Fibroblast of lung (primary cell): ENCODE measurements at regions not wholly inside any gene's neighbourhood (a gene's known extent, or its start where the extent isn't known, plus 50 kb on each side); places are given as distances from the start of the nearest gene placed in this dataset.

Source experiments
- DNase-seq, 2 donors: peaks; one replicate each; pipeline versions ENCODE4 v3.0.0 to v3.0.0-alpha.2; 2010; ENCODE audit warnings: low read depth in 2 of 2
- H2AFZ ChIP-seq: 2 replicates; pipeline ENCODE4 v1.5.1; 2012; ENCODE audit warnings: low read length, control low read depth, inconsistent platforms
- H3K27ac ChIP-seq: 2 replicates; pipeline ENCODE4 v1.5.1; 2011; ENCODE audit warnings: low read length, control low read depth; ENCODE audit not compliant: insufficient read depth
- H3K27me3 ChIP-seq: 2 replicates; pipeline ENCODE4 v1.5.1; 2011; ENCODE audit warnings: mild to moderate bottlenecking, low read length; ENCODE audit not compliant: control insufficient read depth, insufficient read depth
- H3K36me3 ChIP-seq: 2 replicates; pipeline ENCODE4 v1.5.1; 2011; ENCODE audit warnings: low read length; ENCODE audit not compliant: control insufficient read depth, insufficient read depth
- H3K4me1 ChIP-seq: 2 replicates; pipeline ENCODE4 v1.5.1; 2011; ENCODE audit warnings: low read length; ENCODE audit not compliant: control insufficient read depth, insufficient read depth; ENCODE audit errors: extremely low read depth
- H3K4me2 ChIP-seq: 2 replicates; pipeline ENCODE4 v1.5.1; 2011; ENCODE audit warnings: low read length, control low read depth; ENCODE audit not compliant: insufficient read depth; ENCODE audit errors: extremely low read depth
- H3K4me3 ChIP-seq, 4 experiments: fragments of 200-600 bp in 1 of 4; sonication (generic) in 1 of 4; replicated peaks in 1 of 4; 2 replicates each; pipeline ENCODE4 v1.5.1; 2011 to 2016; ENCODE audit warnings: low read length in 4 of 4, low read depth in 3 of 4, mild to moderate bottlenecking in 3 of 4, control low read depth in 2 of 4, inconsistent platforms in 1 of 4, mixed read lengths in 1 of 4; ENCODE audit not compliant: insufficient read depth in 1 of 4; ENCODE audit errors: control extremely low read depth in 1 of 4
- H3K79me2 ChIP-seq: 2 replicates; pipeline ENCODE4 v1.5.1; 2012; ENCODE audit warnings: mild to moderate bottlenecking, low read length, inconsistent platforms; ENCODE audit not compliant: control insufficient read depth, insufficient read depth
- H3K9ac ChIP-seq: 2 replicates; pipeline ENCODE4 v1.5.1; 2011; ENCODE audit warnings: mild to moderate bottlenecking, low read length, control low read depth; ENCODE audit not compliant: insufficient read depth
- H3K9me3 ChIP-seq: 2 replicates; pipeline ENCODE4 v1.5.1; 2012; ENCODE audit warnings: low read depth, low read length; ENCODE audit not compliant: control insufficient read depth, insufficient read depth
- H4K20me1 ChIP-seq: 2 replicates; pipeline ENCODE4 v1.5.1; 2011; ENCODE audit warnings: low read length; ENCODE audit not compliant: control insufficient read depth, insufficient read depth; ENCODE audit errors: extremely low read depth
- EZH2 ChIP-seq: IDR thresholded peaks from 2 replicates; pipeline ENCODE4 v1.5.1; 2012; ENCODE audit warnings: low read length, control low read depth, mild to moderate bottlenecking; ENCODE audit errors: missing control alignments
- TF ChIP-seq, protein P1 (sequence below), 2 donors: IDR thresholded peaks in 1 of 2; conservative IDR thresholded peaks in 1 of 2; 1 replicate in 1 of 2; 2 replicates in 1 of 2; pipeline ENCODE4 v1.5.1; 2011 to 2012; ENCODE audit warnings: low read length in 2 of 2, control low read depth in 1 of 2, inconsistent platforms in 1 of 2, low read depth in 1 of 2, mild to moderate bottlenecking in 1 of 2

DNA sequence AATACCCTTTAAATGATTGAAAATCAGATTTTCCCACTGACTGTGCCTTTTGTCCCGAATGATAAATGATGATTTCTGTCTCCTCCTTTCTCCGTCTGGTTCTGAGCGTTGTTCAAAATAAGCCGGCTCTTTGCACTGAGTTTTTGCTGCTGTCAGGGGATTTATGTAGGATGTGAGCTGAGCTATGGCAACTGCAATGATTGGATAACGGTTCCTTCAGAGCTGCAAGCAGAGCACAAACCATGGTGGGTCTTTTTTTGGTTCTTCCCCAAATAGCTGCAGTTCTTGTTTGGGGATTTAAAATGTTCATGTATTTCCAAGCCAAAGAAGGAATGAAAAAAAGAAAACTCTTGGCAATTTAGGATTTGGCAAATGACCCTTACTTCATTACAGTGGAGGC, 124.5 kb upstream of the CASK start:
- H3K9me3 ChIP-seq = no peaks in the 10 kb centered on the region
- no peaks in the 10 kb centered on the region for H3K4me1 ChIP-seq
- H4K20me1 ChIP-seq = no peaks in the 10 kb centered on the region
- H2AFZ ChIP-seq = no peak overlapping the region
- H3K4me2 ChIP-seq = no peak overlapping the region
- no peaks in the 10 kb centered on the region for H3K36me3 ChIP-seq
- no peaks in the 10 kb centered on the region for H3K27me3 ChIP-seq
- H3K27ac ChIP-seq = no peak overlapping the region
- no peak for DNase-seq
- H3K4me3 ChIP-seq = no peak overlapping the region
- H3K9ac ChIP-seq = no peak overlapping the region
- TF ChIP-seq EZH2 = no peak
- TF ChIP-seq, protein P1, sequence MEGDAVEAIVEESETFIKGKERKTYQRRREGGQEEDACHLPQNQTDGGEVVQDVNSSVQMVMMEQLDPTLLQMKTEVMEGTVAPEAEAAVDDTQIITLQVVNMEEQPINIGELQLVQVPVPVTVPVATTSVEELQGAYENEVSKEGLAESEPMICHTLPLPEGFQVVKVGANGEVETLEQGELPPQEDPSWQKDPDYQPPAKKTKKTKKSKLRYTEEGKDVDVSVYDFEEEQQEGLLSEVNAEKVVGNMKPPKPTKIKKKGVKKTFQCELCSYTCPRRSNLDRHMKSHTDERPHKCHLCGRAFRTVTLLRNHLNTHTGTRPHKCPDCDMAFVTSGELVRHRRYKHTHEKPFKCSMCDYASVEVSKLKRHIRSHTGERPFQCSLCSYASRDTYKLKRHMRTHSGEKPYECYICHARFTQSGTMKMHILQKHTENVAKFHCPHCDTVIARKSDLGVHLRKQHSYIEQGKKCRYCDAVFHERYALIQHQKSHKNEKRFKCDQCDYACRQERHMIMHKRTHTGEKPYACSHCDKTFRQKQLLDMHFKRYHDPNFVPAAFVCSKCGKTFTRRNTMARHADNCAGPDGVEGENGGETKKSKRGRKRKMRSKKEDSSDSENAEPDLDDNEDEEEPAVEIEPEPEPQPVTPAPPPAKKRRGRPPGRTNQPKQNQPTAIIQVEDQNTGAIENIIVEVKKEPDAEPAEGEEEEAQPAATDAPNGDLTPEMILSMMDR (conservative IDR thresholded peaks at IDR 0.05 in 1 of 2, IDR thresholded peaks at IDR 0.05 in 1 of 2; ENCODE audit: low read depth in 1 of 2, low read length in 2 of 2) = no peak
- no peaks in the 10 kb centered on the region for H3K79me2 ChIP-seq

DNA sequence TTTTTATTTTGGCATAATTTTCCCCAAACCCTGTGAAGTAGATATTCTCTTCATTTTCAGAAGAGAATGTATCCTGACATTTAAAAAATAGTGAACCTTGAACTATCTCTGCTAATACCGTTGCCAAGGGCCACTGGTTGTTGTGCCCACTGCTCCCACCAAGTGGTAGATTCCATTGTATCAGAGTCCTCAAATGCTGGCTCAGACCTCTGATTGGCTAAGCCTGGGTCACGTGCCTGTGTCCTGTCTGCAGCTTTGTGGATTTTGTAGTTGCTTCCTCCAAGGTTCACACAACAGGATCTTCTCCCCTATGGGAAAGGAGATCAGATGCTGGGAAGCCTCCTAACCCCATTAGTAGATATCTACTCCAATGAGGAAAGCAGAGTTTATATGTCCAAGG, 104.8 kb upstream of the CASK start:
- H3K27me3 ChIP-seq = no peaks in the 10 kb centered on the region
- no peaks in the 10 kb centered on the region for H3K9me3 ChIP-seq
- DNase-seq = no peak
- H3K9ac ChIP-seq = no peak overlapping the region
- TF ChIP-seq, protein P1 (conservative IDR thresholded peaks at IDR 0.05 in 1 of 2, IDR thresholded peaks at IDR 0.05 in 1 of 2; ENCODE audit: low read depth in 1 of 2, low read length in 2 of 2) = no peak
- TF ChIP-seq EZH2 = no peak
- H3K4me1 ChIP-seq = no peaks in the 10 kb centered on the region
- no peak overlapping the region for H3K4me2 ChIP-seq
- H3K4me3 ChIP-seq = no peak overlapping the region
- H3K27ac ChIP-seq = no peak overlapping the region
- H4K20me1 ChIP-seq = no peaks in the 10 kb centered on the region
- no peaks in the 10 kb centered on the region for H3K79me2 ChIP-seq
- H3K36me3 ChIP-seq = no peaks in the 10 kb centered on the region
- no peak overlapping the region for H2AFZ ChIP-seq

DNA sequence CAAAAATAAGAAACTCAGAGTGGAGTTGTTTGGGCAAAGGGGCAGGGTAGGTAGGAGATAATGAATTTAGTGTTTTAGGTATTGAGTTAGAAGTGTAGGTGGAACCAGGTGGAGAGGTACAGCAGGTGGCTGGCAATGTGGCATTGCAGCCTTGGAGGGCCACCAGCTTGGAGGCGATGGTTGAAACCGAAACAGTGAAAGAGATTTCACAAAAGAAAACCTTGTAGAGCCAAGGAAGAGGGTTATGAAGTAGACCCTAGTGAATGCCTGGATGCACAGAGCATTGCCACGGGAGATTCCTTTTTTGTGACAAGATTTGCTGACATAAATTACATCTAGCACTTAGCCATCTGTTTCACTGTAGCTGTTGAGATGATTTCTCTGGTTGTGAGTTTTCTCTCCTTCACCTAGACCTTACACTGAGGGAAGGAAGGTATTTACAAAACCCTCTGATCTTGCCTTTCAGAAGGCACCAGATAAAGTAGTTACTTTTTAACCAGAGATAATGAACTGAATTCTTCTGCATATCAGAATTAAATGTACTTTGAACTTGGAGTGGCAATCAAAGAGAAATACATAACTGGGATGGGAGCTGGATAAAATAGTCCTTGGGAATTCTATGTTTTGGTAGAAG, 104.1 kb upstream of the CASK start:
- Histone ChIP-seq H3K4me2 (no peak overlapping the region), H3K27ac (no peak overlapping the region), H4K20me1 (no peaks in the 10 kb centered on the region), H3K27me3 (no peaks in the 10 kb centered on the region), H3K4me1 (no peaks in the 10 kb centered on the region), H3K4me3 (no peak overlapping the region), H3K79me2 (no peaks in the 10 kb centered on the region), H3K9ac (no peak overlapping the region), H3K9me3 (no peaks in the 10 kb centered on the region), H3K36me3 (no peaks in the 10 kb centered on the region), H2AFZ (no peak overlapping the region)
- DNase-seq = no peak
- TF ChIP-seq EZH2 = no peak
- TF ChIP-seq, protein P1 (conservative IDR thresholded peaks at IDR 0.05 in 1 of 2, IDR thresholded peaks at IDR 0.05 in 1 of 2; ENCODE audit: low read depth in 1 of 2, low read length in 2 of 2) = no peak
